H9 (cell line): ENCODE measurements at regions not wholly inside any gene's neighbourhood (a gene's known extent, or its start where the extent isn't known, plus 50 kb on each side); places are given as distances from the start of the nearest gene placed in this dataset.

Experiments
- DNase-seq: peaks from one replicate; pipeline ENCODE4 v3.0.0-alpha.2; 2017
- H2AFZ ChIP-seq: one replicate; pipeline ENCODE4 v1.6.1; 2013; ENCODE audit warnings: mild to moderate bottlenecking, low read length, control low read depth, moderate library complexity
- H2AK5ac ChIP-seq: 2 replicates; pipeline ENCODE4 v1.6.1; 2013; ENCODE audit warnings: low read length, control low read depth, mixed read lengths; ENCODE audit not compliant: insufficient read length
- H2BK120ac ChIP-seq: one replicate; pipeline ENCODE4 v1.6.1; 2013; ENCODE audit warnings: low read depth, mild to moderate bottlenecking, low read length, control low read depth, inconsistent platforms; ENCODE audit not compliant: poor library complexity, severe bottlenecking
- H2BK12ac ChIP-seq: 2 replicates; pipeline ENCODE4 v1.6.1; 2013; ENCODE audit warnings: low read length, control low read depth, mixed read lengths, low read depth; ENCODE audit not compliant: insufficient read length
- H2BK15ac ChIP-seq: 2 replicates; pipeline ENCODE4 v1.6.1; 2013; ENCODE audit warnings: low read depth, low read length, control low read depth
- H2BK20ac ChIP-seq: one replicate; pipeline ENCODE4 v1.6.1; 2013; ENCODE audit warnings: low read depth, mild to moderate bottlenecking, low read length, control low read depth, inconsistent platforms; ENCODE audit not compliant: poor library complexity, severe bottlenecking
- H2BK5ac ChIP-seq: 2 replicates; pipeline ENCODE4 v1.6.1; 2013; ENCODE audit warnings: low read length, control low read depth, mixed read lengths; ENCODE audit not compliant: insufficient read length
- H3K14ac ChIP-seq: 2 replicates; pipeline ENCODE4 v1.6.1; 2013; ENCODE audit warnings: low read length, control low read depth; ENCODE audit not compliant: insufficient read depth
- H3K18ac ChIP-seq: 2 replicates; pipeline ENCODE4 v1.6.1; 2013; ENCODE audit warnings: low read depth, mild to moderate bottlenecking, mixed read lengths, low read length, control low read depth; ENCODE audit not compliant: insufficient read length
- H3K23ac ChIP-seq: 2 replicates; pipeline ENCODE4 v1.6.1; 2013; ENCODE audit warnings: low read length, control low read depth, mixed read lengths, low read depth; ENCODE audit not compliant: insufficient read length
- H3K23me2 ChIP-seq: 2 replicates; pipeline ENCODE4 v1.6.1; 2013; ENCODE audit warnings: low read depth, mild to moderate bottlenecking, mixed read lengths, low read length, control low read depth; ENCODE audit not compliant: insufficient read length, poor library complexity, severe bottlenecking
- H3K27ac ChIP-seq: 2 replicates; pipeline ENCODE4 v1.5.1; 2013; ENCODE audit warnings: low read length, control low read depth, mixed read lengths, low read depth; ENCODE audit not compliant: insufficient read length
- H3K27me3 ChIP-seq: 2 replicates; pipeline ENCODE4 v1.6.1; 2013; ENCODE audit warnings: low read length, control low read depth, inconsistent platforms; ENCODE audit not compliant: insufficient read depth
- H3K4ac ChIP-seq: 2 replicates; pipeline ENCODE4 v1.6.1; 2013; ENCODE audit warnings: low read depth, mild to moderate bottlenecking, control low read depth, inconsistent platforms, low read length, moderate library complexity
- H3K4me1 ChIP-seq: 2 replicates; pipeline ENCODE4 v1.6.1; 2013; ENCODE audit warnings: low read length, control low read depth, inconsistent platforms; ENCODE audit not compliant: insufficient read depth
- H3K4me2 ChIP-seq: 2 replicates; pipeline ENCODE4 v1.6.1; 2013; ENCODE audit warnings: low read length, control low read depth, mixed read lengths; ENCODE audit not compliant: insufficient read length, insufficient read depth
- H3K56ac ChIP-seq: 2 replicates; pipeline ENCODE4 v1.6.1; 2013; ENCODE audit warnings: low read depth, mild to moderate bottlenecking, mixed read lengths, low read length, control low read depth; ENCODE audit not compliant: insufficient read length
- H3K79me1 ChIP-seq: 2 replicates; pipeline ENCODE4 v1.6.1; 2013; ENCODE audit warnings: low read depth, mild to moderate bottlenecking, moderate library complexity, low read length, control low read depth, inconsistent platforms; ENCODE audit not compliant: insufficient read depth, poor library complexity, severe bottlenecking
- H3K79me2 ChIP-seq: 2 replicates; pipeline ENCODE4 v1.6.1; 2013; ENCODE audit warnings: low read length, control low read depth, inconsistent platforms; ENCODE audit not compliant: insufficient read depth
- H3K9ac ChIP-seq: 2 replicates; pipeline ENCODE4 v1.6.1; 2013; ENCODE audit warnings: low read length, control low read depth, mixed read lengths; ENCODE audit not compliant: insufficient read length; ENCODE audit errors: extremely low read depth
- H3K9me3 ChIP-seq: one replicate; pipeline ENCODE4 v1.6.1; 2013; ENCODE audit warnings: low read depth, low read length, inconsistent platforms; ENCODE audit not compliant: control insufficient read depth
- H3T11ph ChIP-seq: one replicate; pipeline ENCODE4 v1.6.1; 2013; ENCODE audit warnings: mild to moderate bottlenecking, low read length, control low read depth, inconsistent platforms
- H4K20me1 ChIP-seq: one replicate; pipeline ENCODE4 v1.6.1; 2013; ENCODE audit not compliant: control insufficient read depth, insufficient read length, insufficient read depth
- H4K5ac ChIP-seq: 2 replicates; pipeline ENCODE4 v1.6.1; 2013; ENCODE audit warnings: low read depth, mild to moderate bottlenecking, mixed read lengths, low read length, control low read depth; ENCODE audit not compliant: insufficient read length
- H4K8ac ChIP-seq: replicated peaks from 2 replicates; pipeline ENCODE4 v1.6.1; 2013; ENCODE audit warnings: low read length, control low read depth, mixed read lengths, low read depth; ENCODE audit not compliant: insufficient read length
- H4K91ac ChIP-seq: 2 replicates; pipeline ENCODE4 v1.6.1; 2013; ENCODE audit warnings: low read depth, mild to moderate bottlenecking, moderate library complexity, mixed read lengths, low read length, control low read depth; ENCODE audit not compliant: insufficient read length
- H3K27ac Mint-ChIP-seq, 3 experiments: 2 replicates in 2 of 3; 3 replicates in 1 of 3; pipeline ENCODE4 v1.8.0; 2020 to 2021; ENCODE audit warnings: mixed read lengths in 3 of 3, mild to moderate bottlenecking in 1 of 3, moderate library complexity in 1 of 3
- H3K27me3 Mint-ChIP-seq: 2 replicates; pipeline ENCODE4 v1.8.0; 2021; ENCODE audit warnings: low read depth, mild to moderate bottlenecking, moderate library complexity, mixed read lengths
- H3K36me3 Mint-ChIP-seq, 3 experiments: 2 replicates in 2 of 3; 3 replicates in 1 of 3; pipeline ENCODE4 v1.8.0; 2020 to 2021; ENCODE audit warnings: low read depth in 3 of 3, mixed read lengths in 3 of 3; ENCODE audit not compliant: insufficient read depth in 1 of 3
- H3K4me1 Mint-ChIP-seq, 2 experiments: 2 replicates each; pipeline ENCODE4 v1.8.0; 2020; ENCODE audit warnings: mixed read lengths in 2 of 2
- H3K4me3 Mint-ChIP-seq, 2 experiments: 2 replicates in 1 of 2; 3 replicates in 1 of 2; pipeline ENCODE4 v1.8.0; 2020 to 2021; ENCODE audit warnings: mild to moderate bottlenecking in 2 of 2, mixed read lengths in 2 of 2, moderate library complexity in 1 of 2
- H3K9me3 Mint-ChIP-seq, 2 experiments: 2 replicates in 1 of 2; 3 replicates in 1 of 2; pipeline ENCODE4 v1.8.0; 2020; ENCODE audit warnings: mild to moderate bottlenecking in 2 of 2, mixed read lengths in 2 of 2, moderate library complexity in 1 of 2
- CTCF ChIP-seq: fragments of 200-600 bp; sonication (generic); conservative IDR thresholded peaks from 3 replicates; pipeline ENCODE4 v1.8.0; 2021; ENCODE audit warnings: antibody characterized with exemption, mild to moderate bottlenecking

DNA sequence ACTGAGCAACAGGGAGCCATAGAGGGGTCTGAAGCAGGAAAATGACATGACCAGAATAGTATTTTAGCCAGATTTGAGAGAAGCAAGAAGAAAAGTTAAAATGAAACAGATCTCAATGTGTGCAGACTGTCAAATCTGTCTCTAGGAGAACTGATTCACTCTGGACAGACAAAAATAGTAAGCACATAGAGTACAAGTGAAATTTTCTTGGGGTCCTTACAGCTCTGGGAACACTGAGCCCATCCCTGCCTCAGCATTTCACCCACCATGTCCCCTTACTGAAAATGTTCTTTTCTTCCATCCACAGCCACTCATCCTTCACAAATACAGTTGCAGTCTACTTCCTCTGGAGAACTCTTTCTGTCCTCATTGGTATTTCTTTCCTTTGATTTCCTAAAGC, 359.2 kb downstream of the MTX2 start:
- Histone ChIP-seq H2AK5ac (no peak overlapping the region), H4K8ac (no peak overlapping the region), H3K4me2 (no peak overlapping the region), H2BK12ac (no peak overlapping the region), H3T11ph (no peak overlapping the region), H3K18ac (no peak overlapping the region), H3K56ac (no peak overlapping the region), H3K9me3 (no peaks in the 10 kb centered on the region), H3K9ac (no peak overlapping the region), H3K4me1 (no peaks in the 10 kb centered on the region), H2AFZ (no peak overlapping the region), H2BK5ac (no peak overlapping the region), H3K27ac (no peak overlapping the region), H2BK15ac (no peak overlapping the region), H3K79me1 (no peaks in the 10 kb centered on the region), H3K4ac (no peak overlapping the region), H2BK120ac (no peak overlapping the region), H4K5ac (no peak overlapping the region), H3K79me2 (no peaks in the 10 kb centered on the region), H3K27me3 (no peaks in the 10 kb centered on the region), H4K91ac (no peak overlapping the region), H2BK20ac (no peak overlapping the region), H3K23ac (no peak overlapping the region), H3K23me2 (no peaks in the 10 kb centered on the region), H3K14ac (no peak overlapping the region), H4K20me1 (no peaks in the 10 kb centered on the region)
- Mint-ChIP-seq H3K4me3 (no peak overlapping the region), H3K36me3 (no peaks in the 10 kb centered on the region), H3K27me3 (peaks cover 53% of the 10 kb centered on the region), H3K27ac (no peak overlapping the region), H3K4me1 (no peaks in the 10 kb centered on the region), H3K9me3 (no peaks in the 10 kb centered on the region)
- no peak for TF ChIP-seq CTCF
- DNase-seq: no peak
